GM12878 (cell line): ENCODE measurements at regions not wholly inside any gene's neighbourhood (a gene's known extent, or its start where the extent isn't known, plus 50 kb on each side); places are given as distances from the start of the nearest gene placed in this dataset.

ENCODE experiments used
- CHD4 ChIP-seq: fragments of 200-600 bp; sonication (generic); IDR thresholded peaks from 2 replicates; pipeline ENCODE4 v1.6.1; 2016; ENCODE audit warnings: mild to moderate bottlenecking
- ELK1 ChIP-seq: IDR thresholded peaks from 2 replicates; pipeline ENCODE4 v1.6.1; 2012; ENCODE audit warnings: low read depth, low read length, improper control_type of control experiment
- JUND ChIP-seq: IDR thresholded peaks from 2 replicates; pipeline ENCODE4 v1.6.1; 2012; ENCODE audit warnings: low read depth, mild to moderate bottlenecking, low read length, improper control_type of control experiment, moderate library complexity
- MTA3 ChIP-seq: IDR thresholded peaks from 2 replicates; pipeline ENCODE4 v1.6.1; 2012; ENCODE audit warnings: low read length, inconsistent platforms, borderline replicate concordance
- PML ChIP-seq: IDR thresholded peaks from 2 replicates; pipeline ENCODE4 v1.6.1; 2012; ENCODE audit warnings: low read length, inconsistent platforms
- ZBTB33 ChIP-seq: fragments of 450-650 bp; IDR thresholded peaks from 2 replicates; pipeline ENCODE4 v1.6.1; 2017; ENCODE audit warnings: mild to moderate bottlenecking
- ZNF687 ChIP-seq: fragments of 450-650 bp; IDR thresholded peaks from 2 replicates; pipeline ENCODE4 v1.6.1; 2017; ENCODE audit warnings: mild to moderate bottlenecking, moderate library complexity
- ZSCAN29 ChIP-seq: fragments of 450-650 bp; IDR thresholded peaks from 2 replicates; pipeline ENCODE4 v1.6.1; 2017; ENCODE audit warnings: mild to moderate bottlenecking, moderate library complexity

GRCh38 chr2:181366675-181367175, 90.5 kb upstream of the ITGA4 start (continued):
- TF ChIP-seq ZBTB33 (no peak), ZSCAN29 (no peak), ZNF687 (no peak), PML (no peak), ELK1 (no peak), CHD4 (no peak), MTA3 (no peak), JUND (no peak)
- TF ChIP-seq, all 136 proteins: peak for 0
